GM18867 (cell line): ENCODE measurements at regions not wholly inside any gene's neighbourhood (a gene's known extent, or its start where the extent isn't known, plus 50 kb on each side); places are given as distances from the start of the nearest gene placed in this dataset.

Experiments used
- ATAC-seq: cut with Tn5 transposase; IDR thresholded peaks from one replicate; pipeline ENCODE4 v1.9.1; 2021; ENCODE audit warnings: mild to moderate bottlenecking, moderate library complexity; ENCODE audit not compliant: unreplicated experiment

DNA sequence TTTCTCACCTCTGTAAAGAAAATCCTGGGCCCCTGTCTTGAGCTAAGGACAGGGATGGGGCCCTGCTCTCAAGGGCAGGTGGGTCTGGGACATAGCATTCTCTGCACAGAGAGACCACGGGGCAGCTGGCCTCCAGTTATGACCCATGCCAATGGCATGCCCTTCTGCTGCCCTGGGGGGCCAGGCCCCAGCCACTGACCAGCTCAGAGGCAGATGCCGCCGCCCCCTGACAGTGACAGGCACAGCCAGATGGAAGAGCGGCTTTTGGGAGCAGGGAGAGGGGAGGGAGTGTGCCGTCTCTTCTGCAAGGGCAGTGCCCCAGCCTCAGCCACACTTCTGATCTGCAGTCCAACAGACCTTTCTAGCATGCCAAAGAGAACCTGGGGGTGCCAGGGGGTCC, 114.8 kb upstream of the NAV2 start:
- no peak for ATAC-seq

DNA sequence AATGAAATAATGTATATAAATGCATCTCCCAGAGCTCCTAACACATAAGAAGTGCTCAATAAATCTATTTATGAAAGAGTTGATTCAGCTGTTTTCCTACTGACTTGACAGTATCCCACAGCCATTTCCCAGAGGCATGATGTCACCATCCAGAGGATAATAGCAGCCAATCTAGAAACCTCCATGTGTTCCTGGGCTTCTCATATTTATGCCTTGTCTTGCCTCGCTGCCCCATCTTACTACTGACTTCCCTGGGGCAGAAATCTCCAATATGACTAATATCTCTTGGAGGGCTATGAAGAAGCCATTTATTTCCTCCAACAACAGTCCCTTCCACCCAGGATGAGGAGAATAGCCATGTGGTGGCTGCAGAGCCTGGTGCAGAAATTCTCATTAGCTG, 115.4 kb upstream of the NAV2 start:
- ATAC-seq, result no peak

DNA sequence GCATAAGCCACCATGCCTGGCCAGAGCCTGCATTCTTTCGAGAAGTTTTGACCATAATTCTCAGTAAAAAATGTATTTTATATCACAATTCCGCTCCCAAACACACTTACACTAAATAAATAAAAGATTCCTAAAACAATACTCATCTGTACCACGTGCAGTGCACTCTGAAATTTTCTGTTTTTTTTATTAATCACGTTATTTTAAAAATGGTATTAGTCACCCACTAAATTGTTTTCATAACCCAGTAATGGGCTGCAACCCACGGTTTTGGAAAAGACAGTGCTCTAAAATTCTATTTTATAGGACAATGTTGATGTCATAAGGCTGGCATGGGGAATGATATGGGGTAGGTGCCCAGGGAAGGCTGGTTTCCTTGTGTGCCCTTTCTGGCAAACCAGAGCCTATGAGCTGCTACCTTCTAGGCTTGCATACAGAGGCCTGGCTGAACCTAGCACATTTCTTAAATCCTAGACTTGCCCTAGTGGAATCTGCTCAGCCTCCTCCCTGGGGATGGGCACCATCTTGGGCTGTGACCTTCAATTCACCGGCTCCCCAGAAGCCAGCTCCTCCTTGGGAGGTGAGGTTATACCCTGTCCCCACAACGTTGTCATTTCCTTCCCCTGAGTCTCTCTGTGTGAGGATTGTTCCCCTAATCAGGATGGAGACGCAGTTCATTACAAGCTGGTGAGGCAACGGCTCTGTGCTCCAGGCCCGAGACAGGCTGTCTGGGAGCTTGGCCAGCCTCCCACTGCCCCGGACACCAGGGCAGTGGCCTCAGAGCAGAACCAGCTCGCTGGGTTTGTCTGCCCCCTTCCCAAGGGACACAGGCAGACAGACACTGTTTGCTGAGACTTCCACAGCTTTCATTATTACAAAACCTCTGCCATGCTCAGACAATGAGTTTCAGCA, 116.5 kb upstream of the NAV2 start:
- no peak for ATAC-seq

DNA sequence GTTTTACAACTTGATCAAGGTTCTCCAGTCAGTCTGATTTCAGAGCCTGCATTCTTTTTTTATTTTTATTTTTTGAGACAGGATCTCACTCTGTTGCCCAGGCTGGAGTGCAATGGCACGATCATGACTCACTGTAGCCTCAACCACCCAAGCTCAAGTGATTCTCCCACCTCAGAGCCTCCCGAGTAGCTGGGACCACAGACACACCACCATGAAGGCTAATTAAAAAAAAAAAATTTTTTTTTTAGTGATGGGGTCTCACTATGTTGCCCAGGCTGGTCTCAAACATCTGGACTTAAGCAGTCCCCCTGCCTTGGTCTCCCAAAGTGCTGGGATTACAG, 117.2 kb upstream of the NAV2 start:
- ATAC-seq, result no peak

DNA sequence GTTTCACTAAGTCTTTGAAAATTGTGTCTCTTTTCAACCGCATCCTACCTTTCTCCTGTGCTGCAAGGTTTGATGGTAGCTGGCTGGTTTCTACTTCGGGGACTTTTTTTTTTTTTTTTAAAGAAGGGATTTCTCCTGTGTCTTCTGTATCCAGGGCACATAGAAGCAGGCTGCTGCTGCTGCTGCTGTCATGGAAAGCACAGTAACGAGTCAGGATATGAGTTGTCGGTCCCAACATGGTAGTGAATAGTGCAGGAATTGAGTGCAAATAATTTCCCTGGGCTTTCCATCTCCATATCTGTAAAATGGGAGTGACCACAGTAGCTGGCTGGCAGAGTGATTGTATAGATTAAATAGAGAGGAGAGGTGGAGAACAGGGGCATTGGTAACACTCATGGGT, 118.3 kb upstream of the NAV2 start:
- ATAC-seq, result no peak

DNA sequence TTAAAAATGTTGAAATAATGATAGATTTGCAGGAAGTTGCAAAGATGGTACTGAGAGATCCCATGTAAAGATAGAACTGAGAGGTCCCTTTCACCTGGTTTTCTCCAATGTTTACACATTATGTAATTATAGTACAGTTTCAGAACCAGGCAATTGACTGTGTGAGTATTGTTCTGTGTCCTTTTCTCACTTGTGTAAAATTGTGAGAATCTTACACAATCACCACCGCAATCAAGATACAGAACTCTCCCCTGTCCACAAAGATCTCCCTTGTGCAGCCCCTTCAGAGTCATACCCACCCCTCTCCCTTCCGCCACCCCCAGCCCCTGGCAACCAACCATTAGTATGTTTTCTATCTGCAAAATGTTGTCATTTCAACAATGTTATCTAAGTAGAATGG, 119.8 kb upstream of the NAV2 start:
- ATAC-seq, result no peak

DNA sequence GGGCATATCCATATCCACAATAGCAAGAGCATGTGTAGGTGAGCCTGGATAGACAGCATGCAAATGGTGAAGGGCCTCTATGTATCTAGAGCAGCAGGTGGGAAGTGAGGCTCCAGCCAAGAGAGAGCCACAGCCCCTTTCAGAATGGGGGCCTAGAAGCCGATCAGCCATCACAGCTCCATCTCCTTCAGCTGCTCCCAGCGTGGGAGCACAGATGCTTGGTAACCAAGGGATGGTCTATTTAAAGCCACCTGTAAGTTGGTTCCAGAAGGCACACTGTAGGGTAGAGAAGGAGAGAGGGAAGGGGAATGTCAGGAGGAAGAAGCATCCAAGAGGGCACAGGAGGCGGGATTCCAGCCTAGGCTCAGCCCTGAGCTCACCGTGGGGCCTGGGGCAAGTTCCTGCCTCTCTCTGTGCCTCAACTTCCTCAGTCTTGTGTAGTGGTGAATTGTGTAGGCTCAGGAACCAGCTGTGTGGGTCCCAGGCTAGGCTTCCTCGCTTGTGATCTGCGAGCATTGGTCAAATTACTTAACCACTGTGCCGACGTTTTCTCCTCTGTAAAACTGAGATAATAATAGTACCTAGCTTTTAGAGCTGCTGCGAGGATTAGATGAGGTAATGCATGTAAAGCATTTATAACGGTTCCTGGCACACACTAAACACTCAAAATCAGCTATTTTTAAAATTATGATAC, 122.9 kb upstream of the NAV2 start:
- no peak for ATAC-seq

DNA sequence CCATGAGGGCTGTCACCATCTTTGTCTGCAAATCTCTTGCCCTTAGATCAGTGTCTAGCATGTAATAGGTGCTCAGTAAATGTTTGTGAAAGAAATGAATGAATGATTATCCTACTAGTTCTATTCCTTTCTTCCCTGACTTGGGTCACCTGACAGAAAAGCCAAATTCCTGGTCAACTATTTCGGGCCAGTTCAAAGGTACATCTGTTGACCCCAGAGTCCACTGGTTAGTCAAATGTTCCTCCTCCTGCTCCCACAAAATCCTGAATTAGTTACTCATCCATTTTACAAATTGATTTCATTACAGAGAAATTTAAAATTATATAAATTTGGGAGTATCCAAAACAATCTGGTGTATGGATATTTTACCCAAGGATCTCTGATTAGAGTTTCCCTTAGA, 124.7 kb upstream of the NAV2 start:
- ATAC-seq, result no peak

DNA sequence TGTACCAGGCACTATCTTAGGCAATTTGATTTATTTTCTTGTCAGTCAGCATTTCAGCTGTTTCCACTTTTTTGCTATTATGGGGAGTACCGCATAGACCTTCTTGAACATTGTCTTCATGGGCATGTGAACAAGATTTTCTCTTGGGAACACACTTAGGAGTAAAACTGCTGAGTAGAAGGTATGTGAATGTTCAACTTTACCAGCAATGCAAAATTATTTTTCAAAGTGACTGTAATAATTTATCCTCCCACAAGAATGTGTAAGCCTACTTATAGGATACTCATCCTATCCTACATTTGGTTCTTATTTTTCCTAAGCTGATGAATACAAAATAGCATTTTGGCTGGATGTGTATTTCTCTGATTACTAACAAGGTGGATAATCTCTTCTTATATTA, 132.0 kb upstream of the NAV2 start:
- ATAC-seq, result no peak

DNA sequence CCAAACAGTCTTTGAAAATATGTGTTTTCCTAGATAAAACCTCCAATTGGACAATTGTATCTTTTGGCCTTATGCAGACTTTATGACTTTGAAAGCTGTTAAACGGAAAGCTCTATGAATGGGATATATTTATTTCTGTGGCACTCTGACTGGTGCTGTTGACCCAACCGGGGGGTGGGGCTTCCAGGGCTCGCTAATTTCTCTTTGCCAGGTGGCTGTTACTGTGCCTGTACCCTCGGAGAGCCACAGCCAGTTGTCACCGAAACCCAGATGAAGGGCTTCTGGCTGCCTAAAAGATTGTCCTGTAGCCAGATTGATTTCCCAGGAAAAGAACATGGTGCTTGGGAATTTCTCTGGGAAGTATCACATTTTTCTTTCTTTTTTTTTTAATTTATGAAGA, 132.7 kb upstream of the NAV2 start:
- ATAC-seq, result no peak

DNA sequence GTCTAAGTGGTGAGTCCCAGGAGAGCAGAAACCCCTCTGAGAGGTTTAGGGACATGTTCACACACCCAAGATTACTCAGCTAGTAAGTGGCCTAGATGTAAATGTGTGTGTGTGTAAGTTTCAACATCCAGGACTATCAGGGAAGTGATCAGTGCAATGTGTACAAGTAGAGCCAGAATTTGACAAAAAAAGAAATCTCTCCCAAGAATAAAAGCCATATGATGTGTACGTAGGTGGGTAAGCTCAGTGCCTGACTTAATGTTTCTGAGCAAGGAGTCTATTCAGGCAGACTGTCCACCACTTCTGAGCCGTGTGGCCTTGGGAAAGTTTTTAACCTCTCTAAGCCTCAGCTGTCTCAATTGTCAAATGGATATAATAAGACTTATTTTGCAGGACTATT, 133.8 kb upstream of the NAV2 start:
- ATAC-seq, result no peak

DNA sequence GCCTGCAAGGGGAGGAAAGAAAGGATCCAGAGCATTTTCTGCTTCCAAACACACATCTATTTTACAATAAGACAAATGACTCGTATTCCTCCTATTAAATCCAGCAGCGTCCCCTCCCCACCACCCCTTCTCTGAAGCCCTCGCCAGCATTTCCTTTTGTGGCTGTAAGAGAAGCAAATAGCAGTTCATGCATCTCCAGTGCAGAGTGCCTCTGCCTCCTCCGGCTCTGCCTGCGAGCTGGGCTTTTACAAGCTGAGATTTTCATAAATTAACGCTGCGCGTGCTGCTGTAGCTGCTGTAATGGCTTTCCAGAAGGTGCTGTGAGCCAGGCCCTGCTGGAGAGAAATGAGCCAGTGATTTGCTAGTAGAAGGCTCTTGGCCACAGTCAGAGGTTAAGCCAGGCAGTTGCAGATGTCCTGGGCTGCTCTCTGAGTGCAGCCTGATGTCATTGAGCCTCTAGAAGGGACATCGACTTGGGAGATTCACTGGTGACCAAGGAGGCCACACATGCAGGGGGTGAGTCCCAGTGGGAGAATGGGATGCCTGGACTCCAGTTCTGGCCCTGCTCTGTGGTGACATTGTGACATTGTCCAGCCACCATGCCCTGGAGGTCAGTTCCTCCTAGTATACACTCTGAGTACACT, 134.5 kb upstream of the NAV2 start:
- no peak for ATAC-seq

DNA sequence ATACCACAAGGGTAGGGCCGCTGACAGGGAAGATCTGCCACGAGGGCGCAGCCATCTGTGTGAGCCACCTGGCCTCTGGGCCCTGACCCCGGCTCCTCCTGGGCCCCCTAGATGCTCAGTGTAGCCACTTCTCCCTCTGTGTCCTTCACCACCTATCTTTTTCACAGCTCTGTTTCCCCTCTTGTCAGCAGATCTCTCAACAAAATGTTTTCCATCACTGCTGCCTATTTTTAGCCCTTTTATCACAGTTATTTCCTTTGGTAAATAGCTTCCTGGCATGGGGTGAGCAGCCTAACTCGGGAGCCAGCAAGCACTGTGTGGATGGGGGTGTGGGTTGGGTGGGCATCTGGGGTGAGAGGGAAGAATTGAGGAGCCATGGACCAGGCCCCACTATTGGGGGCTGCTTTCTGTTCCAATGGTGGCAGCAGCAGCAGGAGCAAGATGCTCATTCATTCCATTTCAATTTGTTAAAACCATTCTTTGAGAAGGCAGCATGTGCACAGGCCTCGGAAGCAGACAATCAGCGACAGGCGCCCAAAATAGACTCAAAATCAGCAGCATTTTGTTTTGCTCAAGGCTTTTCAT, 135.2 kb upstream of the NAV2 start:
- ATAC-seq, result no peak

DNA sequence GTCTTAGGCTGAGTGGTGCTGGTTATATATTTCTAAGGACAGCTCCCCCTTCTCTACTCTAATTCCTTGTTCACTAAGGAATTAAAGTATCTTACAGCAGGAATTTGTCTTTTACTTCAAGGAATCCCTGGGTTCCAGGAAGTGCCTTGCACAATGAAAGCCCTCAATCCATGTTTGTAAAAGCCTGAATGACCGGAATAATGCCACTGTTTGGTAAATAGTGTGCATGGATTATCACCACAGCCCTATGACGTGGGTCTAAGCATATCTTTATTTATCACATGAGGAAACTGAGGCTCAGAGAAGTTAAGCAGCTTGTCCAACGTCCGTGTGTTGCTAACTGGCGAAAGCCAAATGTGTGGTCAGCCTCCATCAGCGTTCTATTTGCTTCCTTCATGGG, 135.7 kb upstream of the NAV2 start:
- no peak for ATAC-seq

DNA sequence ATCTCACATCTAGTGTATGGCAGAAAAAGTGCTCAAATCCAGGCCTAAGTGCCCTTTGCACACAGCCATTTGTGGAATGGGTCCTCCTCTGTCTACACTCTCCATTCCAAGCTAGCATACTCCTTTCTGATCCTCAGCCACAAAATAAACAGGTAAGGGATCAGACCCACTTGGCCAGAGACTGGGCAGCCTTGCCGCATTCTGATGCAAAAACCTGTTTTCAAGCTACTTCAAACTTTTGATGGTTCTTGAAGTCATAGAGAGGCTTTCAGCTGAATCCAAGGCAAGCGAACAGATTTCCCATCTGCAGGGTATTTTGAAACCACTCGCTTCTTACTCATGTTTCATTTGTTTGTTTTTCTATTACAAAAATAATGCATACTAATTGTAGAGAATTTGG, 136.6 kb upstream of the NAV2 start:
- no peak for ATAC-seq

DNA sequence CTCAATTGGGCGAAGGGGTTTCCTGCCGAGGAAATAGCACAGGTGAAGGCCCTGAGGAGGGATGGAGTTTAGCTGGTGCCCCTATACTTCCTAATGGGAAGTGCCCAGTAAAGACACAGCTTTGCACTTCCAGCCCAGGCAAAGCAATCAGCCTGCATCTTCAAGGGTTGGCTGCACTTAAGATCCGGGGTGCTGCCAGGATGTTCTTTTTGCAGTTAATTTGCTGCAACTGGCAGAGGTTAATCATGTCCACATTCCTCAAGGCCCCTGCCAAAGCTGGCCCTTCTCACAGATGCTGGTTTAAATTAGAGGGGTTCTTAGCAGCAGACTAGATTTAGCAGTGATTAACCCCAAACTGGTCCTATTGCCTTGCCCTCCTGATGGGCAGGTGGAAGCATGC, 137.7 kb upstream of the NAV2 start:
- no peak for ATAC-seq

DNA sequence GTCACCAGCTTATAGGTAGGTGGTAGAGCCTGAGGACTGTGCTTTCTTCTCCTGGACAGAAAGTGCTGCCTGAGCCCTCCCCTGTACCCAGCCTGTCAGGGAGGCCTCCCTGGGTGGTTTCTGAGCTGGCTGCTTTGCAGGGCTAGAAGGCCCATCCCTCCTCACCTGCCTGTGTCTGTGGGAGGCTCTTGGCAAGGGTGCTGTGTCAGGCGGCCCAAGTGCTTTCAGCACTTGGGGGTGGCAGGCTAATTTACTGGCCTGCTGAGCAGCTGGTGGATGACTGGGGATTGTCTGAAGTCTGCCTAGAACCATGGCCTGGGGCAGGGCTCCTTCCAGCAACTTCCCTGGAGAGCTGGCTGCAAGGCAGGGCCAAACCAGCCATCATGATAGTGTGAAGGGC, 139.0 kb upstream of the NAV2 start:
- ATAC-seq, result no peak

DNA sequence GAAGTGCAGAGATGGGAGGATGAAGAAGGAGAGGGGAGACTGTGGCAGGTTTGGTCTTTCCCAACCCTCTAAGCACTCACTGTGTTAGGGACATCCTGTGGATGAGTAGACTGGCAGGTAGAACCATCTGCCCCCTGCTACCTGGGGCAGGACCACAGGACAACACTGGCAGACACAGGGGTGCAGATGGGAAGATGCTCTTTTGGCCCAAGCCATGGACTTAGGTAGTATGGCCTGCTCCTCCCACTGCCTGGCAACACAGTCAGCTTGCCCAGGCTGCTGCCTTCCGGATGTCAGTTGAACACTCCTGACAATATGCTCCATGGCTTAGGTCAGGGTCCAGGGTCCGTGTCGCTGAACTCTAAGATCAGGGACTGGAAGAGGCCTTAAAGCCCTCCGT, 140.7 kb upstream of the NAV2 start:
- no peak for ATAC-seq

DNA sequence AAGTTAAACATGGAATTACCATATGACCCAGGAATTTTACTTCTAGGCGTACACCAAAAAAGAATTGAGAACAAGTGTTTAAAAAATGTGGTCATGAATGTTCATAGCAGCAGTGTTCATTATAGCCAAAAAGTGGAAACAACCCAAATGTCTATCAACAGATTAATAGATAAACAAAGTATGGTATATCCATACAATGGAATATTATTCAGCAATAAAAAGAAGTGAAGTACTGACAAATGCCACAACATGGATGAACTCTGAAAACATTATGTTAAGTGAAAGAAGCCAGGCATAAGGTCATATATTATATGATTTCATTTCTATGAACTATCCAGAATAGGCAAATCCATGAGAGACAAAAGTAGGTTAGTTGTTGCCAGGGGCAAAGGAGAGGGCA, 141.7 kb upstream of the NAV2 start:
- no peak for ATAC-seq

DNA sequence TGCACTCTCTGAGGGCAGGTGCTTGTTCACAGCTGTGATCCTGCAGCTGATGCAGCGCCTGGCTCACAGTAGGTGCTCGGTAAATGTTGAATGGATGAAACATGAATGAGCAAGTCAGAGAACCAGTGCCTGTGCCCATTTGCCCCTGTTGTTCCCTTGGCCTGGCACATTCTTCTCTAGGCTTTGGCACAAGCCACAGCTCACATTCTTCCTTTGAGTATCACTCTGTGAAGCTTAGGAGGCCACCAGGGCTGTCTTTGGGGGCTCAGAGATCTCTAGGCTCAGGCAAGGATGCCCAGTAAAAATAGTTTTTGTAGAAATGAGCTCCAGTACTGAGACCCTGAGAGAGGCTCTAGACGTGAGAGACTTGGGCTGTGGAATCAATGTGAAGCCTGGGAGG, 144.6 kb upstream of the NAV2 start:
- ATAC-seq, result no peak

DNA sequence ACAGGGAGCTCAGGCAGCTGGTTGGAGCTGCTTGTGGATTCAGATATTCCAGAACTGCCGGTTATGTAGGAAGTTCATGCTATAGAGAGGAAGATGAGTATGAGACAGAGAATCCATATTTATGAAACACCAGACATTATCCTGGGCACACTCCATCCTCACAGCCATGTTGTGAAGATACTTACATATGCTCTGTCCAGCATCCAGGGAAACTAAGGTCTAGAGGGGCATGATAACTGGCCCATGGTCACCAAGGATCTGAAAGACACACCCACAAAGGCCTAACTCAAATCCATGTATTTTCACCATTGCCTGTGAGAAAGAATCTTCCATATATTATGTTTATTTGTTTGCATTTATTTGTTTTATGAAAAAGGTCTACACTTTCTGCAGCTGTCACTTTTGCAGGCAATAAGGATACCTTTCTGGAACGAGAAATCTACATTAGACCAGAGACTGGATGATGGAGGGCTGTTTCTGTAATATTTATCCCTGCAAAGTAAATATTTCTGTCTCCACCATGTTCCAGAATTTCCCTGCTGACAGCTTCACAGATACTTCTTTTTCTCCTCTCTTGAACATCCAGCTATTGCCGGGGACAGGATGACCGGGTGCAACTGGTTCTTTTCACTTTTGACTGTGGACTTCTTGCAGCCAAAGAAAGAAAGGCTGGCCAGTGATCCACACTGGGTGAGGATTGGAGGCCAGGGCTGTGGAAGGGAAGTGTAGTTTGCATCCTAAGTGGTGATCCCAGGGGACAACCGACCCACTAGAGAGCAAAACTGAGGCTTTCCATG, 145.9 kb upstream of the NAV2 start:
- ATAC-seq, result no peak
